NCI-H1694 (cell line): ENCODE measurements at regions not wholly inside any gene's neighbourhood (a gene's known extent, or its start where the extent isn't known, plus 50 kb on each side); places are given as distances from the start of the nearest gene placed in this dataset.

Experiments
- DNase-seq: peaks from one replicate; lab custom pipeline; 2025; lab: John Stamatoyannopoulos, UW

DNA sequence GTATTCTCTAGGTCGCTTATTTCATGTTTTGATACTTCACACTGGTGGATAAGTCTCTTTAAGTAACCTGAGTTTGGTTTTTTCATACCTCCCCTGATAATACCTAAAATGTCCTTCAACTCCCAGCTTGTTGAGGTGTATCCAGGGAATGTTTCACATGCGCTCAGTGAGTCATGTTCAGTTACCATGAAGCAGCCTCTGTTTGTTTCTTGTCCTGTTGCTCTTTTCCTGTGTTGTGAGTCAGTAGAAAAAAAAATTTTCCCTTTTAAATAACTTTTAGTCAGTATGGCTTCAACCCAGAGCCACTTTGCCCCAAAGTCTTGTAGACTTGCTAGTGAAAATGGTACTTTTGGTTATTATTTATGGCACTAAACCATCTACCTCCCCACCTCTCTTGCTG lies 278.4 kb upstream of the ZPLD1 start:
- no peak for DNase-seq

GRCh38 chr3:102158080-102158740 lies 276.6 kb upstream of the ZPLD1 start:
- DNase-seq = no peak

GRCh38 chr3:102159810-102160451 lies 274.9 kb upstream of the ZPLD1 start:
- DNase-seq = no peak

GRCh38 chr3:102161384-102162006 lies 273.3 kb upstream of the ZPLD1 start:
- DNase-seq = no peak

- no peak for DNase-seq
These were observed 272.6 kb upstream of the ZPLD1 start for GRCh38 chr3:102162251-102162650.

DNA sequence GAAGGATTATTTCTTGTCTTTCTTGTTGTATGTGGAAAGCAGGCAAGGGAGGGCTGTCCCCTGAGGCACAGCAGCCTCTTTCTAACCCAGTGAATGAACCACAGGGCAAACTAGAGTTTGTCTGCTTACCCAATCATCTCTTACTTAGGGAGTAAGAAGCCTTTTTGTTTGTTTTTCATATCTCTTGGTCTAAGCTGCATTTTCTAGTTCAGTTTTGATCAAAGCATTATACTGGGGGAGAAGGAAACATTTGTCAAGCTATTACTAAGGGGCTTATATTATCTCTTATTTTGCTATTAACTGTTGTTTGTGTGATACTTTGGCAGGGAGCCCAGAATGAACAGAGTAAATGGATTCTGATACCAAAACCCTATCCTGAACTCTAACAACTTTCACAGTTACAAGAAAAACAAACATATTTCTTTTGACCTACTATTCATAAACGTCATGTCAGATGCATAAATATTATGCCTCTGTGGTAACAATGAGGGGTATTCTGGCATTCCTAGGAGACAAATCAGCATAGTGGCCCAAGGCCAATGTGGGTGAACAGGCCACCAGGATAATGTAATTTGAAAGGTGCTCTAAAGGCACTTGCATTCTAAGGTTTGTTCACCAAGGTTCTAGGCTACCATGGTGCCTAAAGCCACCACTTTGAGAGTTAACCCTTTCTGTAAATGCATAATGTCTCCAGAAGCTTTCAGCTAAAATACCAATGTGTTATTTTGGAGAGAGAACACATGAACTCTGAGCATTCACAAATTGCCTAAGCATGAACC lies 271.6 kb upstream of the ZPLD1 start:
- DNase-seq = no peak

DNA sequence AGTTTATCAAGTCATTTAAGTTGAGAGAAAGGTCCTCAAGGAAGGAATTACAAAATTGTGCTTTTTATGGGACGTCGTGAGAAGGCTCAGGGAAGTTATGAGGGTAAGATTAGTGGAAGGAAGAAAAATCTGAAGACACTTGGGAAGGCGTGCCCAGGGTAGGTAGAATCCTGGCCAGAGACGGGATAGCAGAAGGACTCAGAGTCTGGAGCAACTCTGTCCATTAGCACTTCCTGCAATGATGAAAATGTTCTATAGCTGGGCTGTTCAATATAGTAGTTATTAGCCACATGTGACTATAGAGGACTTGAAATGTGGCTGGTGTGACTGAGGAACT lies 271.0 kb upstream of the ZPLD1 start:
- no peak for DNase-seq

GRCh38 chr3:102165367-102165766 lies 269.4 kb upstream of the ZPLD1 start:
- DNase-seq = no peak

- DNase-seq = no peak
These were observed 264.8 kb upstream of the ZPLD1 start for GRCh38 chr3:102169915-102170479.

- DNase-seq = no peak
These were observed 264.3 kb upstream of the ZPLD1 start for GRCh38 chr3:102170545-102170944.

DNA sequence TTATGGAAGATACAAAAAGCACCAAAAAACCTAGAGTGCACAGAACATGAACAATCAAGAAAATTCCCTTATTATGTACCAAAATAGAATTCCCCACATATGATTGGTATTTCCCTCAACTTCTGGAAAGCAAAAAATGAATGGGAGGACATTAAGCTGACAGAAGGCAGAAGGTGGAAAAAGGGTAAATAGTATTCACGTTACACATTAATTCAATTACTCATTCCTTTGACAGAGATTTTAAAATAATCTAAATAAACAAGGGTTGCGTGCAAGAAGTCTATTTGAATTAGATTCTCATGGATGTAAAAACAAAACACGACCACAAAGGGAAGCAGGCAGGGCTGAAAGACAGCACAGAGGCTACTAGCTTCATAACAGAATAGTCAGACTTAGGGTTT lies 260.5 kb upstream of the ZPLD1 start:
- DNase-seq = no peak

GRCh38 chr3:102174832-102175374 lies 259.9 kb upstream of the ZPLD1 start:
- DNase-seq = no peak

GRCh38 chr3:102176333-102177050 lies 258.3 kb upstream of the ZPLD1 start:
- DNase-seq = no peak

DNA sequence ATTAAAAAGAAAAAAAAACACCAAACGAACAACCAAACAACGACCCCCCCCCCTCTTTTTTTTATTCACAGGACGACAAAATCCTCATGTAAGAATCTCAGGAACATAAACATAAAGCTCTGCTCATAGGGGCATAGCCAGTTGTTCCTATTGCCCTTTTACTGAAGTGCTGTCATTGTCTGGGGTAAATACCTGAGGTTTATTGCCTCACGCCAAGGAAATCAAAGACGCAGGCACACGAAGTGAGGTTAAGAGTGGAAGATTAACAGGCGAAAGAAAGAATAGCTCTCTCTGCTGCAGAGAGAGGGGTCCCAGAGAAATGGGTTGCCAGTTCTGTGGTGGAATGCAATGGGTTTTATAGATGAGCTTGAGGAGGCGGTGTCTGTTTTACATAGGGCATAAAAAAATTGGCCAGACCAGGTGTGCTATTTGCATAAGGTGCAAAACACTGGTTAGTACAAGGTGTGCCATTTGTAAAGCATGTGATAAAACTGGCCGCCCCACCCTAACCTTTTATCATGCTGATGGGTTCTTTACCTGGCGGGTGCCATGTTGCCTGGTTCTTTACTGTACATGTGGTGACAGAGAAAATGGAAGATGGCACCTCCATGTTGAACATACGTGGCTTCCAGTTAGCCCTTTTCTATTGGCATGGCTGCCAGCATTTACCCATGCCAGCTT lies 257.6 kb upstream of the ZPLD1 start:
- DNase-seq = no peak

- DNase-seq = no peak
These were observed 256.0 kb upstream of the ZPLD1 start for GRCh38 chr3:102178817-102179216.

- no peak for DNase-seq
These were observed 255.3 kb upstream of the ZPLD1 start for GRCh38 chr3:102179326-102180177.

DNA sequence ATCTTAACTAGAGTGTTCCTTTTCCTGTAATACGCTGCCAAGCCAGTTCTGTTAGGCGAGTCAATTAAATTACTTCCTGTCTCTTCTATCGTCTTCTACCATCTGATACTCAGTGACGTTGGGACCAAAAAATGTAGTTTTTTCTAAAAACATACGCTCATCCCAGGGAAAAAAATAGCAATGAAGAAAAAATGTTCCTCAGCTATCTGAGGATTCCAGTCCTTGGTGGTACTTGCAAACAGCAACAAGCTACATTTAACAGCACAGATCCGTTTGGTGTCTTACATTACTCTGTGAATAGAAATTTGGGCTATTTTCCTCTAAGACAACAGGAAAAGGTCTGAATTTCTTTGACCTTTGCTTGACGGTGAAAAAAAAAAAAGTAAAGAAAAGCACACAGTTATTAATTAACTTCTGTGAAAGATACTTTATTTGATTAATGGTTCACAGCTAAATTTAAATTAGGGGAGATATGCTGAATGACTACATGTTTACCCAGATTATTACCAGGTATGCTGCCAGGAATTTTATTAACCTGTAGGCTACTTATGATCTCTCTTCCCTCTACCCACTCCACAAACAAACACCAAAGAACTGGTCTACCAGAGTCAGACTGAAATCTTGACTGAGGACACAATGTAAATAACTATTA lies 254.4 kb upstream of the ZPLD1 start:
- DNase-seq = no peak

DNA sequence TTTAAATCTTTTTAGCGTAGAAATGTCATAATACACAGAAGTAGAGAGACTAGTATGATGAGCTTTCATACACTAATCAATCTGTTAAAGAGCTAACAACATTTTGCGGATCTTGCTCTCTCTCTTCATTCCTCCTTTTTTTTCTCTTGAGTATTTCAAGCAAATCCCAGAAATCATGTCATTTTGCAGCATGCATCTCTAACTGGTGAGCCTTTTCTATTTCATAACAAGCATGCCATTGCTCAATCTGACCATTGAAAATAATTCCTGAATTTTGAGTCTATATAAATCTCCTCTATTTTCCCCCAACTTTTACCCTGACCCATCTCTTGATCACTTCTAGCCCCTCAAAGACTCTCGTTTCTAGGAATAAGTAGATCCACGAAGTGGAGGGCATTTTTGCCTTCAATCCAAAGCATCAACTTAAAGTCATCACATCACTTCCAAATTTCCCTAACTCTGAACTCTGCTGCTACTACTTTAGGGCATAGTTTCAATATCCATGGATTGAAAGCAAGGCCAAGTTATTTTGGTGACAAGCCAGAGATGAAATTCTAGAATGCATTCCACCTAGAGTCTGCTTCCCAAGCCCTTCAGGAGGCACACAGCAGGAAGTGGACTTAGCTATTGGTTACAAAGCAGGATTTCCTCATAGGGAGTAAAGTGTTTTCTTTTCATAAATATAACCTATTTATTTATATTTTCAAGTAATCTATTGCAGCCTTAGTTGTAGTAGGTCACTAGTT lies 253.5 kb upstream of the ZPLD1 start:
- no peak for DNase-seq

- no peak for DNase-seq
These were observed 252.7 kb upstream of the ZPLD1 start for GRCh38 chr3:102182162-102182561.
